GM19035 (cell line): ENCODE measurements at regions not wholly inside any gene's neighbourhood (a gene's known extent, or its start where the extent isn't known, plus 50 kb on each side); places are given as distances from the start of the nearest gene placed in this dataset.

Source experiments
- ATAC-seq: cut with Tn5 transposase; IDR thresholded peaks from one replicate; pipeline ENCODE4 v1.9.1; 2021; ENCODE audit not compliant: unreplicated experiment

GRCh38 chr2:164306872-164307271 is 314.4 kb downstream of the GRB14 start:
- ATAC-seq, result no peak

- no peak for ATAC-seq
Observed at GRCh38 chr2:164302786-164303185, 318.5 kb downstream of the GRB14 start.

- ATAC-seq, result no peak
Observed at GRCh38 chr2:164288235-164288634, 333.0 kb downstream of the GRB14 start.

DNA sequence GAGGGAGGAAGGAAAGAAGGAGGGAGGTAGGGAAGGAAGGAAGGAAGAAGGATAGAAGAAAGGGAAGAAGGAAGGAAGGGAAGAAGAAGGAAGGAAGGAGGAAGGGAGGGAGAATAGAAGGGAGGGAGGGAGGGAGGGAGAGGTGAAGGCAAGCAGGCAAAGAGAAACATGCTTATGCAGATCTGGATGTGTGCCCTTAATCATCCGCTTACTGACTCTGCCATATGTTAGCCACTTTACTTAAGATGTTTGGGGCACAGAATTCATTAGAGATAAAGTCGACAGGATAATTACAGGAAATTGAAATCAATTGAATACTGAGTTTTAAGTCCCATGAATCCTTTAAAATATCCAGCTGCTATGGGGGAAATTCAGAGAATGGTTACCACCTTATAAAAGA is 334.2 kb downstream of the GRB14 start:
- no peak for ATAC-seq

DNA sequence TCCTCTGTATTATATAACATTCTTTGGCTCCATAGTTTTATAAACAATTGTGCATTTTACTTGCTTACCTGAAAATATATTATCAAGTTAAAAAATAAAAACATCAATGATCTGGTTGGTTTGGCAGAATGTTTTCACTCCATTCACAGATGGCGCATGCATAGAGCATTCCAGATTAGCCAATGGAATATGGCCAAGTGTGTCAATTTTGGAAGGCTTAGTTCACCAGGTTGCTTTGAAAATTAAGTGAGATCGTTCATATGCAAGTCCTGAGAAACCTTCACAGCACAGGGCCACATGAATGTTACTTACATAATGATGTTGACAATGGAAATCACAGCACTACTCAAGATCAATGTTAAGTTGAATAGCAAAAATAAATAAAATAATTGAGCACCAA is 335.7 kb downstream of the GRB14 start:
- ATAC-seq, result no peak

DNA sequence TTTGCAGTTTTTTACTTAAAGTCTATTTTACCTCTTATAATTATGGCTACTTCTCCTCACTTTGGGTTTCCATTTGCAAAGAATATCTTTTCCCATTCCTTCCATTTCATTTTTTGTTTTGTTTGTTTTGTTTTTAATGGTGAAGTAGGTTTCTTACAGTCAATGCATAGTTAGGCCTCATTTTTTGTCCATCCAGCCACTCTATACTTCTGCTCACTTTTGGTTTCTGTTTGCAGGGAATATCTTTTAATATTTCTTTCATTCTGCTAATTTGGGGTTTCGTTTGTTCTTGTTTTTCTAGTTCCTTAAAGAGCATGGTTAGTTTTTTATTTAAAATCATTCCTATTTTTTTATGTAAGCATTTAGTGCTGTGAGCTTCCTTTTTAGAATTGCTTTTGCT is 339.4 kb downstream of the GRB14 start:
- no peak for ATAC-seq

- no peak for ATAC-seq
Observed at GRCh38 chr2:164275659-164276058, 345.6 kb downstream of the GRB14 start.

DNA sequence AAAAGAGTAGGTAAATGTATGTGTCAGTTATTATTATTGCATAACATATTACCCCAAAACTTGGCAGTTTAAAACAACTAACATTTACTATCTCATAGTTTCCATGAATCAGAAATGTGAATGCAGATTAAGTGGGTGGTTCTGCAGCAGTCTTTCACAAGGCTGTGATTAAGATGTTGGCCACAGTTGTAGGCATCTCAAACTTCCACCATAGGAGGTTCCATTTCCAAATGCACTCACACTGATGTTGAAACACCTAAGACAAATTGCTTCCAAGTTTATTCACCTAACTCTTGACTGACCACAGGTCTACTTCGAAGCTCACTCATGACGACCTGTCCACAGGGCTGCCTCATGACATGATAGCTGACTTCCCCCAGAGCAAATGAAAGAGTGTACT is 360.8 kb downstream of the GRB14 start:
- no peak for ATAC-seq

- ATAC-seq, result no peak
Observed at GRCh38 chr2:164257742-164258141, 363.5 kb downstream of the GRB14 start.

DNA sequence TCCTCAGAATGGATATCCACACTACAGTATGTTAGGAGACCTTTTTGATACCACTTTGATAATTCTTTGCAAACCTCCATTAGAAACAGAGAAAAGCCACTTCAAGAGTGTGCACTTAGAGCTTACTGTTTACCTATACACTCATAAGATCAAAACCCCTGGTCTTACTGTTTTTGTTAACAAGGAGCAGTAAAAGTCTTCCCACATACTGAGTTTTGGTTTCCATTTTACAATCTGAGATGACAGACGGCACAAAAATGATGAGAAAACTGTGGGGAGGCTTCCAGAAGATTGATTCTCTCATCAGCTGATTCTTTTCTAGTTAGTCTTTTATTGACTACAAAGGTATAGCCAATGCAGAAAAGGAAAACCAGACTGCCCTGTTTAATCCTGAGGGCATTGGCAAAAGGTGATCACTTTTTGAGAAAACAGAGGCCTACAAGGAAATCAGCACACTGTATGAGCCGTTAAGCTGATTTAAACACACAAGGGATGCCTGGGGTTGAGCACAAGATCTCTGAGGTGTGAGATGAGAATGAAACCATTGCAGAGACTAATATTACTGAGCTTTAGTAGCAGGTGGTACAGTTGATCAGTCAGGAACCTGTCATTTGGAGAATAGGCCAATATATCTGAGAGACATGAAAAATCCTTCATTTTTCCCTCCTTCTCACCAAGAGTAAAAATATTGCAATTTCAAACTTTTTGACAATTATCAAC is 368.6 kb downstream of the GRB14 start:
- ATAC-seq, result peak; percentile 97

- no peak for ATAC-seq
Observed at GRCh38 chr2:164243315-164243714, 378.0 kb downstream of the GRB14 start.

DNA sequence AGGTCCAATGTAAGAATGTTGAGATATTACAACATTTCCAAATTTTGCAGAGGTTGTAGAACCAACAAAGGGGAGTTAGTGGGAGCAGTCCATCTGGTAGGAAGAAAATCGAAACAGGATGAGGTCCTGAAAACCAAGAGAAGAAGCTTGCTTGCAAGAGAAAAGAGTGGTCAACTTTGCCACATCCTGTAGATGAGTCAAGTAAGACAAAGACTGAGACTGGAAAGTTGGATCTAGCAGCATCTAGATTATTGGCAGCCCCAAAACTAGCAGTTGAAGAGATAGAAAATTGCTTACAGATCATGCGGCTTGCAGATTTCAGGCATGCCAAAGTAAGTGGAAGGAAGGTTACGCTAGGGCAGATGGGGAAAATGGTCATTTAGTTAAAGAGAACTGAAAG is 378.9 kb downstream of the GRB14 start:
- no peak for ATAC-seq

DNA sequence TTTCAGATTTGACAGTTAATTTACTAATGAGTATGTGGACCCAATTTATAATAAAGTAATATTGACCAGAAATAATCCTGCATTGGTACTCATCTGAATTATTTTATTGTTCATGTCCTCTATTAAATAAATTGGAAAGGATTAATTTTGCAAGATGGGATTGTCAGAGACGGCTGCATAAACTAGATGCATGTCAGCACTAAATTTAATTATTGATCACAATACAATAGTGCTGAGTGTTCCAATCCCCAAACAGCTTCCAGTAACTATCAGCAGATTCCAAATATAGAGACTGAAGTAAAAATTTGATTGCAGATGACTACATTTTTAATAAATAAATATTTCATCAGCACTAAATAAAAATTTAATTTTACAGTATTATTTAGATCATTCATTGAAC is 387.2 kb downstream of the GRB14 start:
- no peak for ATAC-seq

DNA sequence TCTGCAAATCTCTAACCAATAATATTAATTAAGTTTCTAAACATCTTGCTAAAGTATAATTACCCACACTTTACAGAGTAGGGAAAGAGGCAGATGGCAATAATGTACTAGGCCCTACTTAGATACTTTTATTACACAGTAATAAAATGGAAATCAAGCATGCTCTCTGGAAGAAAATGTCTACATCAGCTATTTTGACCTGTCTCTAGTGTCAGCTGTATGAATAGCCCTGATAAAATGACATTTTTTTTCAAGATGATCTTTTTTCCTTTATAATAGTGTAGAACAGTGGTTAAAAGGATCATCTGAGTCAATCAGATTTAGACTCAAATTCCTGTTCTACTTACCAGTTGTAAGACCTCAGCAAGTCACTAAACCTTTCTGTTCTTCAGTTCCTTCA is 397.3 kb downstream of the GRB14 start:
- no peak for ATAC-seq

DNA sequence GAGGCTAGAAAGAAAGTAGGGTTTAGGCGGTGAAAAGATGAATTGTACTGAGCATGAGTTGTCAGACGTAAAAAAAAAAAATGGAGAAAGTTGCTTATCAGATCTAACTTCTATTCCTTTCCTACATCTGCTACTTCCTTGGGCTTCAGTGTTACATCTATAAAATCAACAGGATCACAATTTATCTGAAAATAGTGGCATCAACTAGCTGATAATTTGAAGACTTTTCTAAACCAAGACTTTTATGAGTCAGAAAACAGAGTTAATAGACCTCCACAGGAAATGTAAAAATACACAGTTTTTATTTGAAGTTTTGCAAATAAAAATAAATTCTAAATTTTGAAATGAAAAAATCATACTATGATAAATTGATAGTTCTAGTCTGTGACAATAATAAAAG is 399.8 kb downstream of the GRB14 start:
- ATAC-seq, result no peak

GRCh38 chr2:164220265-164220664 is 401.0 kb downstream of the GRB14 start:
- ATAC-seq, result no peak

GRCh38 chr2:164213916-164214315 is 407.4 kb downstream of the GRB14 start:
- ATAC-seq, result no peak

DNA sequence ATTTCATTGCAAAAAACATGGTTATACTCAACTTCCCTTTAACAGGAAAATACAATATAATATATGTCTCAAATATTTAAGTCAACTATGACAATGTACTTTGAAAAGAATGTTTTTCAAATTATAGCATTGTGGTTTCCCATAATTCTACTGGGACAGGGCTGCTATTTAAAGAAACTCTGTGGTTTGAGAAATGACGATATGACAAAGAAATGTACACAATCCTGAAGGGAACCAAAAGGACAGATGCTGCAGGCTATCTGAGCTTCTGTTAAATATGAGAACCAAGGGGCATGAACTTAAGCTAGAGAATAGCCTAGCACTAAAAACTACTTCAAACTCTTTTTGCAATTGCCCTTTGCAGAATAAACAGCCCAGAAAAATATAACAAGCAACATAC is 415.9 kb downstream of the GRB14 start:
- no peak for ATAC-seq

DNA sequence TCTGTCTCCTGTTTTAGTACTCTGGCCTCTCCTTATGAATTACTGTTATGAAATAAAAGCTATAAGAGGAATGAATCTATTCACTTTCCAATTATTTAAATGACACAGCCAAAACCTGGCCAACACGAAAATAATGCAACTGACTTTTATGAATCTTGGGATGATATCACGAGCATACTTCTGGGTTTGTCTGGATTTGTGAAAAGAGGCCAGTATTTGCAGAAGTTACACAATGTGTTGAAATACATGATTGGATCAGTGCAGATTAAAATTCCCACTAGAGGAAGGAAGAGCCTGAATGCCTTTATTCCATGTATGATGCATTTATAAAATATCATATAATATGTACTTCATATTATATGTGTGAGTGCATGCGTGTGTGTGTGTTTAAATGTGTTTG is 418.2 kb downstream of the GRB14 start:
- no peak for ATAC-seq

- ATAC-seq, result no peak
Observed at GRCh38 chr2:164198256-164198655, 423.0 kb downstream of the GRB14 start.

GRCh38 chr2:164190700-164191099 is 430.6 kb downstream of the GRB14 start:
- ATAC-seq, result no peak

- ATAC-seq, result no peak
Observed at GRCh38 chr2:164189851-164190250, 431.4 kb downstream of the GRB14 start.

DNA sequence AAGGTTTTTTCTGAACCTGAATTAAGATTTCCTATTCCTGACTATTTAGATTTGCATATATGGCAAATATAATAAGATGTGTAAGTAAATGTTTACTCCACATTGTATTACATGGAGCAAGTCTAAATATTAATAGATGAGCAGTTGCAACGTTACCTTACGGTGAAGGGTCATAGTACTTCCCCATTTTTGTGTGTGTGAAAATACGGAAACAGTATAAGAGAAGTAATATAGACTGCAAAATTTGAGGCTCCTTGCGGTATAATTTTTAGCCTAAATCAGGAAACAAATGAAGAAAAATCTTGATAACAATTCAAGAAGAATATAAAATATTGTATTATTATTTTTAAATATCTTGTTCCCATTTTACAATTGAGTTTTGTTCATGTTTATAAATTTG is 434.2 kb downstream of the GRB14 start:
- ATAC-seq, result no peak
